Fibroblast of lung (primary cell): ENCODE measurements at regions not wholly inside any gene's neighbourhood (a gene's known extent, or its start where the extent isn't known, plus 50 kb on each side); places are given as distances from the start of the nearest gene placed in this dataset.

ENCODE experiments used
- DNase-seq, 2 donors: peaks; one replicate each; pipeline versions ENCODE4 v3.0.0 to v3.0.0-alpha.2; 2010; ENCODE audit warnings: low read depth in 2 of 2
- H2AFZ ChIP-seq: 2 replicates; pipeline ENCODE4 v1.5.1; 2012; ENCODE audit warnings: low read length, control low read depth, inconsistent platforms
- H3K27ac ChIP-seq: 2 replicates; pipeline ENCODE4 v1.5.1; 2011; ENCODE audit warnings: low read length, control low read depth; ENCODE audit not compliant: insufficient read depth
- H3K27me3 ChIP-seq: 2 replicates; pipeline ENCODE4 v1.5.1; 2011; ENCODE audit warnings: mild to moderate bottlenecking, low read length; ENCODE audit not compliant: control insufficient read depth, insufficient read depth
- H3K36me3 ChIP-seq: 2 replicates; pipeline ENCODE4 v1.5.1; 2011; ENCODE audit warnings: low read length; ENCODE audit not compliant: control insufficient read depth, insufficient read depth
- H3K4me1 ChIP-seq: 2 replicates; pipeline ENCODE4 v1.5.1; 2011; ENCODE audit warnings: low read length; ENCODE audit not compliant: control insufficient read depth, insufficient read depth; ENCODE audit errors: extremely low read depth
- H3K4me2 ChIP-seq: 2 replicates; pipeline ENCODE4 v1.5.1; 2011; ENCODE audit warnings: low read length, control low read depth; ENCODE audit not compliant: insufficient read depth; ENCODE audit errors: extremely low read depth
- H3K4me3 ChIP-seq, 4 experiments: fragments of 200-600 bp in 1 of 4; sonication (generic) in 1 of 4; replicated peaks in 1 of 4; 2 replicates each; pipeline ENCODE4 v1.5.1; 2011 to 2016; ENCODE audit warnings: low read length in 4 of 4, low read depth in 3 of 4, mild to moderate bottlenecking in 3 of 4, control low read depth in 2 of 4, inconsistent platforms in 1 of 4, mixed read lengths in 1 of 4; ENCODE audit not compliant: insufficient read depth in 1 of 4; ENCODE audit errors: control extremely low read depth in 1 of 4
- H3K79me2 ChIP-seq: 2 replicates; pipeline ENCODE4 v1.5.1; 2012; ENCODE audit warnings: mild to moderate bottlenecking, low read length, inconsistent platforms; ENCODE audit not compliant: control insufficient read depth, insufficient read depth
- H3K9ac ChIP-seq: 2 replicates; pipeline ENCODE4 v1.5.1; 2011; ENCODE audit warnings: mild to moderate bottlenecking, low read length, control low read depth; ENCODE audit not compliant: insufficient read depth
- H3K9me3 ChIP-seq: 2 replicates; pipeline ENCODE4 v1.5.1; 2012; ENCODE audit warnings: low read depth, low read length; ENCODE audit not compliant: control insufficient read depth, insufficient read depth
- H4K20me1 ChIP-seq: 2 replicates; pipeline ENCODE4 v1.5.1; 2011; ENCODE audit warnings: low read length; ENCODE audit not compliant: control insufficient read depth, insufficient read depth; ENCODE audit errors: extremely low read depth
- CTCF ChIP-seq, 2 donors: IDR thresholded peaks in 1 of 2; conservative IDR thresholded peaks in 1 of 2; 1 replicate in 1 of 2; 2 replicates in 1 of 2; pipeline ENCODE4 v1.5.1; 2011 to 2012; ENCODE audit warnings: low read length in 2 of 2, control low read depth in 1 of 2, inconsistent platforms in 1 of 2, low read depth in 1 of 2, mild to moderate bottlenecking in 1 of 2
- EZH2 ChIP-seq: IDR thresholded peaks from 2 replicates; pipeline ENCODE4 v1.5.1; 2012; ENCODE audit warnings: low read length, control low read depth, mild to moderate bottlenecking; ENCODE audit errors: missing control alignments

- Histone ChIP-seq H3K9ac (no peak overlapping the region), H3K4me1 (no peaks in the 10 kb centered on the region), H3K27ac (no peak overlapping the region), H3K79me2 (no peaks in the 10 kb centered on the region), H3K27me3 (no peaks in the 10 kb centered on the region), H3K4me3 (no peak overlapping the region), H3K36me3 (no peaks in the 10 kb centered on the region), H3K4me2 (no peak overlapping the region), H3K9me3 (no peaks in the 10 kb centered on the region), H4K20me1 (no peaks in the 10 kb centered on the region), H2AFZ (no peak overlapping the region)
- peak; percentile 9 to 29 for DNase-seq
- TF ChIP-seq EZH2: no peak
- TF ChIP-seq CTCF (conservative IDR thresholded peaks at IDR 0.05 in 1 of 2, IDR thresholded peaks at IDR 0.05 in 1 of 2; ENCODE audit: low read depth in 1 of 2, low read length in 2 of 2): no peak
Measured at GRCh38 chr14:95597784-95598211, 62.9 kb downstream of the GLRX5 start.

GRCh38 chr14:95601650-95602049 lies 66.8 kb downstream of the GLRX5 start:
- DNase-seq: no peak
- no peak overlapping the region for H3K4me2 ChIP-seq
- no peaks in the 10 kb centered on the region for H3K27me3 ChIP-seq
- H3K9me3 ChIP-seq: no peaks in the 10 kb centered on the region
- H3K4me1 ChIP-seq: no peaks in the 10 kb centered on the region
- no peak overlapping the region for H3K27ac ChIP-seq
- H3K4me3 ChIP-seq: no peak overlapping the region
- TF ChIP-seq CTCF (conservative IDR thresholded peaks at IDR 0.05 in 1 of 2, IDR thresholded peaks at IDR 0.05 in 1 of 2; ENCODE audit: low read depth in 1 of 2, low read length in 2 of 2) (no peak), EZH2 (no peak)
- no peak overlapping the region for H3K9ac ChIP-seq
- no peaks in the 10 kb centered on the region for H3K79me2 ChIP-seq
- H3K36me3 ChIP-seq: no peaks in the 10 kb centered on the region
- H4K20me1 ChIP-seq: no peaks in the 10 kb centered on the region
- no peak overlapping the region for H2AFZ ChIP-seq

GRCh38 chr14:95603415-95603814 lies 68.6 kb downstream of the GLRX5 start:
- no peaks in the 10 kb centered on the region for H3K27me3 ChIP-seq
- no peak overlapping the region for H3K4me2 ChIP-seq
- no peak overlapping the region for H3K9ac ChIP-seq
- H3K27ac ChIP-seq: no peak overlapping the region
- H3K9me3 ChIP-seq: no peaks in the 10 kb centered on the region
- no peaks in the 10 kb centered on the region for H3K36me3 ChIP-seq
- no peak overlapping the region for H2AFZ ChIP-seq
- no peak overlapping the region for H3K4me3 ChIP-seq
- H4K20me1 ChIP-seq: no peaks in the 10 kb centered on the region
- TF ChIP-seq CTCF (conservative IDR thresholded peaks at IDR 0.05 in 1 of 2, IDR thresholded peaks at IDR 0.05 in 1 of 2; ENCODE audit: low read depth in 1 of 2, low read length in 2 of 2): no peak
- TF ChIP-seq EZH2: no peak
- DNase-seq: no peak
- no peaks in the 10 kb centered on the region for H3K79me2 ChIP-seq
- no peaks in the 10 kb centered on the region for H3K4me1 ChIP-seq
